NCI-H2029 (cell line): ENCODE measurements at regions not wholly inside any gene's neighbourhood (a gene's known extent, or its start where the extent isn't known, plus 50 kb on each side); places are given as distances from the start of the nearest gene placed in this dataset.
"Not testable (repeated sequence)": the region's sequence is repeated elsewhere in the genome, so short reads cannot be mapped to it uniquely, and the experiment has no call there.

Experiments used
- DNase-seq: peaks from one replicate; lab custom pipeline; 2025; lab: John Stamatoyannopoulos, UW

DNA sequence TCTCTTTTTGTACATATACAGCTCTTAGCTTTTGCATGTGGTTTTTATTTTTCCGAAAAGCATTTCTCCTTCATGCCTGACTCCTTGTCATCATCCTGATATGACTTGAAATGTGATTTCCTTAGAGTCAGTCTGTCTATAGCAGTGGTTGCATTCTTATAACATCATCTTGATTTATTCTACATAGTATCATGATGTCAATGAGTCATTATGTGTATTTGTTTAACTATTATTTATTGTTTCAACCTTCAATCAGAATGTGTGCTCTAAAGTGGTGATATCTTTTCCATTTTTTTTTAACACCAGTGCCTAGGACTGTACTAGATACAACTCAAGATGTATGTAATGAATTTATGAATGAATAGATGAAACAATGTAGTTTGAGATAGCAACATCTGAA, 354.9 kb upstream of the CDH8 start:
- DNase-seq: no peak

DNA sequence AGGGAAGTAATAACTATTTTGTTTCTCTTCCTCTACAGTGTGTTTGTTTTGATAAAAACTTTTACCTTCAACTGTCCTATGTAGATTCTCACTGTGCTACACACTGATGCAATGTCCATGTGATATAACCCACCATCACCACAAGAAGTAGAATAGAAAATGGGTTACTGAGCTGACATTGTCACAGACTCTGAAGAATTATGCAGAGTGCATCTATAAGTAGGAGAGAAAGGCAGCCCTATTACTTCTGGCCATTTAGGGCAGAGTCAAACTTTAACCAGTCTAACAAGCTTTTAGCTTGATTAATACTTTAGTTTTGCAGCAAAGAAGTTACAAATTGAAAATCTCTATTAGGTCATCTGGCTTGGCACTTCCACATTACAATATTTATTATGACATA, 354.0 kb upstream of the CDH8 start:
- DNase-seq: no peak

DNA sequence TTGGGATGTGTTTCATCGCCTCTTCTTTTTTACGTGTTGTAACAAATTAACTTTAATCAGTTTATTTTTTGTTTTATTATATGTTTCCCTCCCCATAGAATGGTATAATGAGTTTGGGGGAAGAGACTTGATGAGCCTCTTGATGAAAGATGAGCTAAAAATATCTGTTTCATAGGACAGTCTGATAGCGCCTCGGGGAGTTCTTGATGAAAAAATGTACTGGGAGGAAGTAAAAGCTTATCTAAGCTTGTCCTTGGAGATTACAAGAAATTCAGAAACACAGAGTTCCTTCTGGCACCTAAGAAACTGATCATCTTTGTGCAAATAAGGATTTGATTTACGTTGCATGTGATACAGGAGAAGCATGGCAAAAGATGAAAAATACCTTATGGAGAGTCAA, 350.2 kb upstream of the CDH8 start:
- DNase-seq: no peak

DNA sequence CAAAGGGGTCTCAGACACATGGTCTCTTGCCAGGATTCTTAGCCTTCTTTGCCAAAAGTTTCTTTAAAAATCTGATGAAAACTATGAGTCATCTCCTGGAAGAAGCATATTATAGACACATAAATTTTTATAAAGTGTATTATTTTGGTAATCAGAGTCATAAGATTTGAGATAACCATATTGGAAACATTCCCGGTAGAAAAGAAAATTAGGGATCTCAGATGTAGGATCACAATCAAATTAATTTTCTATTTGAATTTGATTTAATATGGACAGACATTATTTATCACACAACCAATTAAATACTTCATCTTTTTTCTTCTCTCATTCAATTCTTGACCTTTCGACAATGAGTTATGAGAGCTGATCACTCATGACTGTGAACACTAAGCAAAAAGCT, 347.7 kb upstream of the CDH8 start:
- DNase-seq: no peak

DNA sequence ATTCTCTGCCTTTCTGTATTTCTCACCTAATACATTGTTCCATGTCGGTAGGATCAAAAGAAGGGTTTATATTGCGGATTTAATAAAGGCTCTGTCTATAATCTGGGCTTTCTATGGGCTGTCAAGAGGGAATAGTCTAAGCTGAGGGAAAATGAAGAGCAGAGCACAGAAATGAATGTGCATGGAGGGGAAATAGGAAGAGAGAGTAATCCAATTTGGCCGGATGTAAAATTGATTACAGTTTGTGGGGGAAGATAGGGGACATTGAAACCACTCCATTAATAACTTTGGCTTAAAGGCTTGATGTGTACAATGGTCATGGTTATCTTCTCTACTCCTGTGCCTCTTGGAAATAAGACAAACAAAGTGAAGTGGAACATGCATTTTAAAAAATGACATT, 334.2 kb upstream of the CDH8 start:
- DNase-seq: no peak

DNA sequence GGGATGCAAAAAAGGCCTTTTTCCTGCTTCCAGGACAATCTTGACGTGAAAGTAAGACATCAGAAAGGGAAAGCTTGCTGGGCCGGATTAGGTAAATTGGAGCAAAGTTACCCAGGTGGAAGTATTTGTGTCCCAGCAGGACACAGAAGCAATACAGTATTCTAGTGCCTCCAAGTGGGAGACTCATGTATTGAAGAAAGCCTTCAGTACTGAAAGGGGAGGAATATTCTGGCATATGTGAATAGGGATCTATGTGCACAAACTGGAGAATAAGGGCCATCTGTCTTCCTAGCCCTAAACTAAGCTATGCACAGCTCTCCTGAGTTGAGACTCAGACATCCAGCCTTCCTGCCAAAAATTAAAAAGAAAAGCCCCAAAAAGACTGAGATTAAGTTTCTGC, 327.3 kb upstream of the CDH8 start:
- DNase-seq: no peak

DNA sequence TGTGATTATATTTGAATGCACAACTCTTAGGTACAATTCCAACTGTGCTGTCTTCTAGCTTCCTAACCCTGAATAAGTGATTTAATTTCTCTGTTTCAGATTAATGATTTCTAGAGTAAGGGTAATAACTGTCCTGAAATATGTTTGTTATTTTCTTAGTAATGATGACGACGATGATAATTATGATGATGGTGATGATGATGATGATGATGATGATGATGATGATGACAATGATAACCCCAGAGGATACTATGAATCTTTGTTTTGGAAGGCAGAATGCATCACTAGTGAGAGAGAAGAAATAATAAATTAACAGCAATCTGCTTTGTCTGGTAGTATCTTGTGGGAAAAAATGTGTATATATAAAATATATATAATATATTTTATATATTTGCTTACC, 317.1 kb upstream of the CDH8 start:
- DNase-seq: no peak

DNA sequence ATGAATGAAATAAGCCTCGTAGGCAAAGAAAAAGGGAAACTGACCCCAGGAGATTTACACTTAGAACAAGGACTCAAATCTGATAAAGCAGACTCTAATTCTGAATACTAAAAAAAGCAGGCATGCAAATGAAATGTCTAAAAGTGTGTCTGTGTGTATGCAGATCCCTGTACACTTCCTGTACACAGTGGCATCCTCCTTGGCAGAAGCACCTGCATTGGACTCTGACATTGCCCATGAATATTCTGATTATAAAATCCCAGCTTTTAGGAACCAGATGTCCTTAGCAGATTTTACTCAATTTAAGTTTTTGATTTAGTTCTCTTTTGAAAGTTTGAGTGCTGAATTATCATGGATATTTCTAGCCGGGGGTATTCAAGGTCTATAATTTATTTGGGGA, 306.0 kb upstream of the CDH8 start:
- DNase-seq: no peak

DNA sequence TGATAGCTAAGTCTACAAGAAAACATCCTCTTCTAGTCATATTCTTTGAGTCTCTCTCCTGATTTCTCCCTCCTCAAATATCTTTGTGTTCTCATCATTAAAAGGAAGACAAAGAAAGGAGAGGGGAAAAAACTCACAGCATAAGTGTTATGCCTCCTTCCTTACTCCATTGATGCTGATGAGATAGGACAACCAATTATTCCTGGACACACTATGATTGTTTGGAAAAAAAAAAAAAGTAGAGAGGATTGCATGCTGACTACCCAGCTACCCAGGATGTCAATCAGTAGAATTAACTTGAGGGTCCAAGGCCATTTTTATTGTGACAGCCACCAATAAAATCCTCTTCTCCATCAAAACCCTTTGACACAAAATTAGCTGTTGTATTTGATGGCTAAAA, 299.1 kb upstream of the CDH8 start:
- no peak for DNase-seq

DNA sequence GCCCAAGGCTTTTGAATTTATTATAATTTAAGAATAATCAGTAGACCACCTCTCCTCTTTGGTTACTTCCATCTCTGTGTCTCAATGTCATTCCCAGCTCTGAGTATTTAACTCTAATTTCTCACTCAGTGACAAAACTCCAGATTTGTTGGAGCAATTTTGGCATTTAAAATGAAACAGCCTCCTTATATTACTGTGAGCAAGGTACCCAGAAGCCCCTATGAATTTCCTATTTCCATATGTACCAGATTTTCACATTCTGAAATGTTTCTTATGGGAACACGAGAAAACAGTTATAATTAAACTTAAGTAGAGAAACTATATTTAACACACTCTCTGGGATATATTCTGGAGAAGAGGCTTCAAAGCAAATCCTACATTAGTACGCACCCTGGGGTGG, 285.4 kb upstream of the CDH8 start:
- no peak for DNase-seq

DNA sequence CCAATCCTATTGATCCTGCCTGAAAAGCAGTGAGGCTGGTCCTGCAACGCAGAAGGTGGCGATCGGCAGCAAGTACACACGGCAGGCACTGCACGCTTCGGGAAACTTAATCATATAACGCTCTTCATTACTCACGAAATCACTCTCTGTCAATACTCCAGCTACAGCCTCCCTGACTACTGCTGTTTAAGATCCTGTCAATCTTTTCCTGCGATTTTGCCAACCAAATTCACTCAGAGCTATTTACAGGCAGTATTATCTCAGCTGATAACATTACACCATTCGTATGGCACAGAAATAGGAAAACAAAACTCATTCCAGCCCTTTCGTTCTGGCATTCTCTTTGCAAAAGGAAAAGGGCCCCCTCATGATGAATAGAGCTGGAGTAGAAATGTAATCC, 262.4 kb upstream of the CDH8 start:
- DNase-seq: no peak

DNA sequence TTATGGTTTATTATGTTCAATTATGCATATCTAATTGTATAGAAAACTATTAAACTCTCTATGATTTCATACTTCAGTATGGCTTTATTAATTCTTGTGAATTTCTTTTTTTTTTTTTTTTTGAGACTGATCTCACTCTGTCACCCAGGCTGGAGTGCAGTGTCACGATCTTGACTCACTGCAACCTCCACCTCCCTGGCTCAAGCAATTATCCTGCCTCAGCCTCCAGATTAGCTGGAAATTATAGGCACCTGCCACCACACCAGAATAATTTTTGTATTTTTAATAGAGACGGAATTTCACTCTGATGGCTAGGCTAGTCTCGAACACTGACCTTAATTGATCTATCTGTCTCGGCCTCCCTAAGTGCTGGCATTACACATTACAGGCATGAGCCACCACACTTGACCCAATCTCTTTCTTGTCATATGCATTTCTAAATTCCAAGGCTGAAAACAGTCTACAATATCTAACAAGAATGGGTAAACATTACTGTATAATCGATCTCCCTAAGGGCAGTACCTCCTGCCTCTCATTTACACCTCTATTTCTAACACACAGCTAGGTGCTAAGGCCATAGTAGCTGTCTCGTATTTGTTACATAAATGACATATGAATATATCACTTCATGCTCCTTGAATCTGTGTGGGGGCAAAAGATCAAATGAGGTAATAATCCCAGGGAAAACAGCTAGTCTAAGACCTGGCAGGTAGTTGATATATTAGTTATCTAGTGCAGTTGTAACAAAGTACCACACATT, 258.2 kb upstream of the CDH8 start:
- DNase-seq: no peak

DNA sequence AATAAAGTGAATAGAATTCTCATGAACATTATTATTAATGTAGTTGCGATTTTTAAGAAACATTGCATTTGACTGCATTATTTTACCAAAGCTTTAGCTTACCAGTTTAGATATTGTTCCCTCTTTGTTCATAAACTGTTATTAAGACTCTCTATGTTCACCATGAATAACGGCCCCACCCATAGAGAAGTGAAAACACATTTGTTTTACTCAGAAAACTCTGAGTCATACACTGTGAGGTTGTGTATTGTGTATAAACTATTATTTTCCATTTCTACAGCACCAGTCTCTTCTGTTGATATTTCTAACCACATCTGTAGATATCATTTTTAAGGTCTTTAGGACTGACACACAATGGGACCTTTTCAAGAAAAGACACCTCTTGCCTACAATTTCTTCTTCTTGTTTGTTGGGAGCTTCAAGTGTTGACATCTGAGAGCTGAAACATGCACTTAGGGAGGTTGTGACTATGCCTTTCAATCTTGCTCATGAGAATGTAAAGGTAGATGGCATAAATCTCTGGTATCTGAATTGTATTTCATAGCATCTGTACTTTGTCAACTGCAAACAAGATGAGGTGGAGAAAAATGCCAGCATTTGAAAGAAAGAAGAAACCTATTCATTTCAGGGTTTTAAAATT, 252.9 kb upstream of the CDH8 start:
- no peak for DNase-seq

DNA sequence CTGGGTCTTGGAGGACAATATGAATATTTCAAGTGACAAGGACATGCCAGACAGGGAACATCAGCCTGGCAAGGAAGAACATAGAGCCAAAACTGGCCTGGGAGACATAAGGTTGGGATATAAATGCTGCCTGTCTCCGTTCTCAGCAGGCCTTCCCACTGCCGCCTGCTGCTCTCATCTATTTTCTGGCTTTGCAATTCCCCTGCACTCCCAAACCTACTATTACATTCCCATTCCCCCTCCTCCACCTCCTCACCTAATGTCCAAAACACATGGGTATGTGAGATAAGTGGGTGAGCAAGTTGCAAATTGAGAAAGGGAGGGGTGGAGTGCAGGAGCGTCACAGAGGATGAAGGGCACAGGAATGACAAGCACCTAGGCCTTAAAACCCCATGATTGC, 244.3 kb upstream of the CDH8 start:
- DNase-seq: no peak

DNA sequence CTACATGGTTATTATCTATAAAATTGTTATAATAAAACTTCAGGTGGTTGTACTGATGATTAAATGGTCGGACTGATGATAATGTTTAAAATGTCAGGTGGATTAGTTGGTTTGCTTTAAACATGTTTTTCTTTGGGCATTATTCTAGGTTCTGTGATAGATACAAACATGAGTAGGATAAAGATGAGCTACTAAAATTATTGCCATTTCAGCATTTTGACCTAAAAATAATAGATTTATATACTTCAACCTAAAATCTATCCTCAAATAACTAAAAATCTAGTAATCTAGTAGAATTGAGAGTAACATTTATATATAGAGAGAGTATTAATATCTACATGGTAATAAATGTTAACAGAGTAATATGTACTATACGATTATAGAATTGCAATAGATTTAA, 241.7 kb upstream of the CDH8 start:
- DNase-seq: no peak

DNA sequence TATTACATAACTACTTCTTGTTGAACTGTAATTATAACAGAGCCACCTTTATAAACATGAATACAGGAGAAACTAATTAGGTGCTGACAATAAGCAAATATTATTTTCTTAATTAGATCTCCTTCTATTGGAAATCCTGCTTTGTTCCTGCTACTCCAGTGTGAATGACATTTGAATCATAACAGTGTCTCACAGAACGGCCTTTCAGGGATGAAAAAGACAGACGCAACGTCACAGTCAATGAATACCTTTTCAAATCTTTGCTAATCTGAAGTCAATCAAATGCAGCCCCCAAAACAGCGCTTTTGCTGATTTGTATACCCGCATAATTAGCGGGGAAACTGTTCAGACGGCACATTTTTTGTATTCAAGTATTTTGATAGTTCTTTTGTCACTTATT, 240.4 kb upstream of the CDH8 start:
- no peak for DNase-seq

DNA sequence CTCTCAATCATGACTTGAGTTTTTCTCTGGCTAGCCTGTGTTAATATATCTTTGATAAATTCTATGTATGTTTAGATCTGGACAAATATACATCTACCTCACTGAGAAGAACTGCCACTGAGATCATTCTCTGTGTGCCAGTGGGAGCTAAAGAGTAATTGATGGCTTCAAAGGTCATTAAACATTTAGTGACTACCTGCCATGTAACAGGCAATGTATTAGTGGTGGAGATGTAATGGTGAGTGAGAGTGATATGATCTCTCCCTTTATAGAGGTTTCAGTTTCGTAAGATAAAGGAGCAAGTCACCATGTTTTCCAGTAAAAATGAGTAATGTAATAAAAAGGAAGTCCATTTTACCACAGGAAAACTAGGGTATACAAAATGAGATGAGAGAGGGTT, 235.8 kb upstream of the CDH8 start:
- no peak for DNase-seq

DNA sequence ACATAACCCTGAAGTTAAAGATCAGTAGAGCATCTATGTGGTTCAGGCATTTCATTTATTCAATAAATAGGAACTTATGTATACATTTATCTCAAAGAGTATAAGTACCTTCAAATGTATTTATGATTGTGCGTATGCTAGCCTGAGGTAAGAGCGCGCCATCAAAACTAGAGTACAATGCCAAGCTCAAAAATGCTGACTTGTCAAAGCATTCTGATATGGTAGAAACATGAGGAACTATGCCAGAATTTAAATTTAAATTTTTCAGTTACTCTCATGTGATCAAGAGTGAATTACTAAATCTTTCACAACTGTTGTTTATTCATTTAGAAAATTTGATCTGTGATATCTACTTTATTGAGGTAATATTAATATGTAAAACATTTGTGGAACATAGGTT, 225.5 kb upstream of the CDH8 start:
- DNase-seq: no peak

DNA sequence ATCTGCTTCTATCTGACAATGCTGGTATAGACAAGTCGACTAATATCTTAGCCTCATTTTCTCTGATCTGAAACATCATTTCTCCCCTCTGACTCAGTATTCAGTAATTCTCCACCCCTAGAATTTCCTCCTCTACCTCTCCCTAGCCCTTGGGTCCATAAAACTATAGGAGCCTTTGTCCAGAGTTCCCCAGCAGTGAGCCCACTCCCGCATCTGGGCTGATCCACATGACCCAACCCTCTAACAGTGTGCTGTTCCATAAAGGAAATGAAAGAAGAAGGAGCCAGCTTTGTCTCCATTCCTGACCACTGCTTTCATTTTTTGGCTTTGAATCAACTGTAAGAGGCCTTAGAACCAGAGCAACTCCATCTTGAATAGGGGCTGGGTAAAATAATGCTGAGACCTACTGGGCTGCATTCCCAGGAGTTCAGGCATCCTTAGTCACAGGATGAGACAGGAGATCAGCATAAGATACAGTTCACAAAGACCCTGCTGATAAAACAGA, 222.7 kb upstream of the CDH8 start:
- DNase-seq: not testable (repeated sequence)

DNA sequence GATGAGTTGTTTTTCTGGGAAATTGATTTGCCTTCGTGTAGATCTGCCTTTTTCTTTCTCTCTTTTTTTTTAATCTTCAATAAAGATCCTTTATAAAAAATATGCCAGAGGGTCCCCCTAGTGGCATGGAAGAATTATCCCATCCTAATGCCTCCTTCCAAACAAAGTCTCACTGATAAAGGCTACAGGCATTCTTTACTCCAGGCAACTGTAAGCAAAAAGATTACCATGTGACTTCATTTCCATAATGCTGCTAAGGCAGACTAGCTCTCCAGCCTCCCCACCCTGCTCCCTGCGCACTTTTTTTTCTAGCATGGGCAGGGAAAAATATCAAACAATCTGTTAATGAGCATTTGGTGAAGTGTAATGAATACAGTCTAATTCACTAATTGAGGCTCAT, 220.2 kb upstream of the CDH8 start:
- DNase-seq: no peak

DNA sequence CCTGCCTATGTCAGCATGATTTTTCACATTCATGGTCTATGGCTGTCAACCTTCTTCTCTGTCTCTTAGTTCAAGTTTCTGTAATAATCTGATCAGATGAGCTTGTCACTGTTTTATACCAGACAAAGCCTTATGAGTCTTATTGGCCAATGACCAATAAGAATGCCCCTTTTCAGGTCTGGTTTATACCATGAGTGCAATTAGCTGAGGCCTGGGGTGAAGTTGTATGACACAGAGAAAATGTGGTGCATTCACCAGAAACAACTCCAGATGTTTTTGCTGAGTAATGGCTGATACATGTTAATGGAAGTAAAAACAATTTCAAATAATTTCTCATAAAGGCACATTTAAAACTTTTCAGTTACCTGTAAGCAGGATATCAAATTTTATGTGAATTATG, 218.6 kb upstream of the CDH8 start:
- DNase-seq: no peak

DNA sequence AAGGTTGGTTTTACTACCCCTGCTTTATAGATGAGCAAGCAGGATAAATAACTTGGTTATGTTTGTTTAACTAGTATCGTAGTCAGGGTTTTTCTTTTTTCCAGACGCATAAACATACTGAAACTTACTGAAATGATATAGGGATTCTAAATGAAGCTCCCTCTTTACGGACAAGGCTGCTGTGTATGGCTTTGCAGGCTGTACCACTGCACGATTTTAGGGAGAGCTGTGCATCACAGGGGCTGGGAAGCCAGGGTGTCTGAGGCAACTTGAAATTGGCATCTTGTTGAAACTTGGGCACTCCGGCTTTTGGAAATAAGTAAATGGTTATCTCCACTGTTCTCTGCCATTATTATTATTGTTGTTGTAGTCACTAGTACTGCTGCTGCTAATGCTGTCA, 218.1 kb upstream of the CDH8 start:
- no peak for DNase-seq

DNA sequence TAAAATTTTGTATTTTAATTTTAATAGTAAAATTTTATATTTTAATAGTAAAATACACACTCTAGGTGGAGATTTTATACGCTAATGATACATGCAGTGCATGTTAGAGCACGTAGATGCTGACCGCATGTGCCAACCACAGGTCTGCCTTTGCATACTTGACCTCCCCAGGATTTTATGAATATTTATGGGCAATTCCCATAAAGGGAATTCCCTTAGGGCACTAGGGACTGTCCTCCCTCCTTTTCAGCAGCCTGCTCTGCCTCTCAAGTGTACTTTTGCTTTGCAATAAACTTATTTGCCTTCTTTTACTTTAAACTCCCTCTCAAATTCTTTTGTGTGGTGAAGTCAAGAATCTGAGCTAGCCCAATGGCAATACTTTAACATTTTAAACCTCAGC, 217.7 kb upstream of the CDH8 start:
- DNase-seq: no peak

DNA sequence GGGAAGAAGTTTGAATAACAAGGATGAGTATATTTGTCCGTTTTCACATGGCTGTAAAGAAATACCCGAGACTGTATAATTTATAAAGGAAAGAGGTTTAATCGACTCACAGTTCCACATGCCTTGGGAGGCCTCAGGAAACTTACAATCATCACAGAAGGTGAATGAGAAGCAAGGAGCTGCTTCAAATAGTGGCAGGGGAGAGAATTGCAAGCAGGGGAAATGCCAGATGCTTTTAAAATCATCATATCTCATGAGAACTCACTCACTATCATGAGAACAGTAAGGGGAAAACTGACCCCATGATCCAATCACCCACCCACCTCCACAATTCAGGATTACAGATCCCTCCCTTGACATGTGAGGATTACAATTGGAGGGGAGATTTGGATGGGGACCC, 212.8 kb upstream of the CDH8 start:
- DNase-seq: no peak
